G401.6 (cell line): ENCODE measurements at regions not wholly inside any gene's neighbourhood (a gene's known extent, or its start where the extent isn't known, plus 50 kb on each side); places are given as distances from the start of the nearest gene placed in this dataset.
"Not testable (repeated sequence)": the region's sequence is repeated elsewhere in the genome, so short reads cannot be mapped to it uniquely, and the experiment has no call there.

ENCODE experiments used
- FAIRE-seq: peaks from 2 replicates; lab custom pipeline; 2012; peaks lifted over from hg19 to GRCh38; lab: Jason Lieb, UNC

DNA sequence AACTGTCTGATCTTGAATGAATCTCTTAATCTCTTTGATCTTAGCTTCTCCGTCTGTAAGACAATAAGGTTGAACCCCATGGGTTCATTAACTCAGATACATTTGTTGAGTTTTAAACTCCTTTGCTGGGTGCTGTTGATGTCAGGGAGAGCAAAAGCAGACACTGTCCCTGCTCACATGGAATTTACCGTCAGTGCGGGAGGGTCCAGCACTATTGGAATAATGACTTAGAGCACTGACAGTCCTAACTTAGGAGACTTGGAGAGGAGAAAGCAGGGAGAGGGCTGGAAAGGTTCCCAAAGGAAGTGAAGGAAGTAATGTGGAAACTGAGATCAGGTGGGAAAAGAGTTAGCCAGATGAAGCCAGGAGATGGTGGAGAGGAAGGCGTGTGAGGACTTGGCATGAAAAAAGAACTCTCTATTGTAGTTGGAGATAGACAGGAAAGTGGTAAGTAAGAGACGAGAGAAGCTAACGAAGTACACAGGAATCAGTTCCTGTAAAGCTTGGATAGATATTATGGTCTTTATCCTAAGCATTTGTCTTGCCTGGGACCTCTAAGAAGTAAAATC, 141.4 kb upstream of the SERTAD2 start:
- no peak for FAIRE-seq

DNA sequence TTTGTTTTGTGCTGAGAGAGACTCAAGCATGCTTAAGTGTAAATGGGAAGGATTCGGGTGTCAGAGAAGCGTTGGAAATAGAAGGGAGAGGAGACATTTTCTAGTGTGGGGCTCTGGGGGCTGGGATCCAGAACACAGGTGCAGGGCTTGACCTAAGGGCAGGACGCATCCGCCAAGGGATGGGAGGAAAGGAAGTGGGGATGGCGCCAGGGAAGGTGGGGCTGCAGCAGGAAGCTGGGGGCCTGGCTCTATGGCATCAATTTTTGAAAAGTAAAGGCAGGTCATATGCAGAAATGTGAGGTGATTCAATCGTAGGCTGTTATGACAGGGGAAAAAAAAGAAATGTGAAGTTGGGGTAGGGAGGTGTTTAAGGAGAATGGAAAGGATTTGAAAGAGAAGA, 143.2 kb upstream of the SERTAD2 start:
- FAIRE-seq, result no peak

DNA sequence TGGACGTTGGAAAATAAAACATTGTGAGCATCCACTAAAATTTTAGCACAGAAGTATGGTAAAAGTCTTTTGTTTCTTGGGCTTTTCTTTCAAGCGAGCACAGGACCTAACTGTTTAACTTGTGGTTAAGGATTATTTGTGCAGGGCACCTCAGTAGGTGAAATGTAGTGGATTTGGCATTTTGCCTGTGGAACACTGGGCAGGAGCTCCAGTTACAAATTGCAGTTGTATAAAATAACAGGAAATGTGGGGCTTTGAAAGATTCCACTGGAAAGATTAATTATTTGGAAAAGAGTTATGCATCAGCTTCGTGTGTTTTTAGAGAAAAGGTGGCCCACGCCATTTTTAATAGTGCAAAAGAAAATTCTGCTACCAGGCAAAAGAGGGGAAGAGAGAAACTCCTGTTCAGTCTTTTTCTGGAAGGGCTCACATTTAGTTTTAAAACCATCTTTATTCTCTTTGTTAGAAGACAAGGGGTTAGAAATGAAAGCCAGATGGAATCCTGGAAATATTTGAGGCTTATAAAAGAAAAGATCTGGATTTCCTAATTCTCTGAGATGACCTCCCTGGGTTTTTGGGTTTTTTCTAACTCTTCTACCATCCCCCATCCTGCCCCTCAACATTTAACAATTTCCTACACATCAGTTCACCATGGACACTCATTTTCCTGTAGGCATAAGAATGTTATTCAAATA, 144.3 kb upstream of the SERTAD2 start:
- no peak for FAIRE-seq

DNA sequence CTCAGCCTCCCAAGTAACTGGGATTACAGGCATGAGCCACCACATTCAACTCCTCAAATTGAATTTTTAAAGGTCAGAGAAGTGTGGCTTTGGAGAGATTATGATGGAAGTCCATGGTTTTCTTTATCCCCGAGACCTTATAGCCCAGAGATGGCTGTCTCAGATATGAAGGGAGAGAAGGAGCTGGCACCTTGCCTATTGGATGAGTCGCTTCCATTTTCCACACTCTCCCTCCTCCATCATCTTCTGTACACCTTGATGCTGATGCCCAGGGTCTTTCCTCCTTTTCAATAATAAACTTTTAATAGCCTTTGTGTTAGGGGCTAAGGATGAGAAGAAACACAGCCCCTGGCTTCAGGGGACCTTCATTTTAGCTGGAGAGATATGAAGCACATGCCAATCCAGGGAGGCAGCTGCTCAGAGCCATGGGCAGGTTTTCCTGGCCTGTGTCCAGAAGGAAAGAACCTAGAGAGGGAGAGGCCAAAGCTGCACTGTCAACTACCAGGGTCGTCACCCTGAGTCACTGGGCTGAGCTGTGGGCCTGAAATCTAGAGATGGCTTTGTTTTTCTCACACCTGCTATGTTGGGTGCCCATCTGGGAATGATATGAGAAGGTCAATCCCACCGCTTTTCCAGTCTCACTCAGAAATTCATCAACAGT, 146.0 kb upstream of the SERTAD2 start:
- FAIRE-seq, result no peak

DNA sequence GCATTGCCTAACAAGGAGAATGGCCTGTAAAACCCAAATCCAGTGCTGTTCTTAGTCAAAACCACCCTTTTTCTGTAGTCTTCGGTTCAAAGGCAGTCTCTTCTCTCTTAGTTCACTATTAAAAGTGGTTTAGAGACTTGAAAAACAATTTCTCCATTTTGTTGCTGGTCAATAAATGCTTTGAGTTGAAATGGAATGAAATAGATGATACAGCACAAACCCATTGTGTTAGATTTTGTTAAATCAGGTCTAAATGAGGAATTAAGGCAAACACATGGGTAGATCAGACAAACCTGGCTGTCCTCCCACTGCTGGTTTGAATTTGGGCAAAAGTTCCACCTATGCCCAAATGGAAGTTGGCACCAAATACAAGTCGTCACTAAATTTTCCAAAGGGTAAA, 150.1 kb upstream of the SERTAD2 start:
- no peak for FAIRE-seq

DNA sequence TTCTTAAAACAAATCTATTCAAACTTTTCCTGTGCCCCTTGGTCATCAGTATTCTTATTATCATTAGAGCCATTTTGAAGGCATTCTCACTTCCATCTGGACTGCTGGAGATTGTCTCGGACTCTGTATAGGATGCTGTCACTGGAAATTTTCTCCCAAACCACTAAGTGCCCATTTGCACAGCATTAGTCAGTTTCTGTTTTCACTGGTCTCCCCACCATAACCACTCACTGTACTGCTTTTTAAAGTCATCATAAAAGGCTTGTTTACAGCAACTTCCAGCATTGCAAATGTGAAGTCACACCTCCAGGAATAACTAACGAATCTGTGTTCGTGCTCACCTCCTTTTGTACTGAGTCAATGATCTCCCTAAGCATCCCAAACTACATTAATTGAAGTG, 150.9 kb upstream of the SERTAD2 start:
- no peak for FAIRE-seq

DNA sequence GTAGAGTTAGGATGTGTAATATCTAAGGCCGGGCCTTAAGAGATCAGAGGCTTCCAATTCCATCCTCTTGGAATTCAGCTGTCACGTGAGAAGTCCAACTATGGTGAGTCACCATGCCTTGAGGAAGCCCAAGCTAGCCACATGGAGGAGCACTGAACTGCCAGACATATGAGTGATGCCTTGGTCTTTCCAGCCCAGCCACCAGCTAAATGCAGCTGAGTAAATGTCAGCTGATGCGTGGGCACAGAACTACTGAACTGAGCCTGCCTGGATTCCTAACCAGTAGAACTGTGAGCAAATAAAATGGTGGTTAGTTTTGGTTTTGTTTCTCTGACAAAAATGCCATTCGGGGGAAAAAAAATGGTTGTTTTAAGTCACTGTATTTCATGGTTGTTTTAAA, 153.7 kb upstream of the SERTAD2 start:
- FAIRE-seq, result no peak

DNA sequence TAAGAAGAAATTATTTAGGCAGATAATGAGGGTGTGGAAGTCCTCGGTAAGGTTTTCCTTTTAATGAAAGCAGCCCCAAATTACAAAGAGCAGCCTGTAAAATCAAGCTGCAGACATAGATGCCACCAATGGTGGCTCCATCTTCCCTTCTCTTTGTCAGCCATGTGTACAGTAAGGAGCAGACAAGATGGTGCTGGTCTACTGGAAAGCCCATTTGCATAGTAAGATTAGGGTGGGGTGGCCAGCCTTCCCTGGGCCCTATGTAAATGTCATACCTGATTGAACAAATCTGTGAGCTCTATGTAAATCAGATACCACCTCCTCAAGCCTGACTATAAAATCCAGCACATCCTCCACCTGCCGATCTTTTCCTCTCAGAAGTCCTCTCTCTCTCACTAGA, 154.4 kb upstream of the SERTAD2 start:
- no peak for FAIRE-seq

DNA sequence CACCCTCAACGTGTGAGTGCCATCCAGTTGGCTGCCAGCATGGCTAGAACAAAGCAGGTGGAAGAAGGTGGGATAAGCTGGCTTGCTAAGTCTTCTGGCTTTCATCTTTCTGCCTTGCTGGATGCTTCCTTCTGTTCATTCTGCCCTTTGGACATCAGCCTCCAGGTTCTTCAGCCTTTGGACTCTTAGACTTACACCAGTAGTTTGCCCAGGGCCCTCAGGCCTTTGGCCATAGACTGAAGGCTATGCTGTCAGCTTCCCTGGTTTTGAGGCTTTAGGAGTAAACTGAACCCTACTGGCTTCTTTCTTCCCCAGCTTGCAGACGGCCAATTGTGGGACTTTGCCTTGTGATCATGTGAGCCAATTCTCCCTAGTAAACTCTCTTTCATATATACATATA, 155.0 kb upstream of the SERTAD2 start:
- FAIRE-seq, result no peak

DNA sequence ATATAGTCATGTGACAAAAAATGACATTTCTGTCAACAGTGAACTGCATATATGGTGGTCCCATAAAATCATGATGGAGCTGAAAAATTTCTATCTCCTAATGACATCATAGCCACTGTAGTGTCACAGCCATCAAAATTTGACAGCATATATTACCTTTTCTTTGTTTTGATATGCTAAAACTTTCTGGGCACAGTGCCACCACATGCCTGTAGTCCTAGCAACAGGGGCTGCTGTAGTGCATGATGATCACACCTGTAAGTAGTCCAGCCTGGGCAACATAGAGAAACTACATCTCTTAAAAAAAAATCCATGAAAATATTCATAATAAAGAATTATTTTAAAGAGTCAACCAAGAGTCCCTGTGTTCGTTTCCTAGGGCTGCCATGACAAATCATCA, 155.5 kb upstream of the SERTAD2 start:
- no peak for FAIRE-seq

DNA sequence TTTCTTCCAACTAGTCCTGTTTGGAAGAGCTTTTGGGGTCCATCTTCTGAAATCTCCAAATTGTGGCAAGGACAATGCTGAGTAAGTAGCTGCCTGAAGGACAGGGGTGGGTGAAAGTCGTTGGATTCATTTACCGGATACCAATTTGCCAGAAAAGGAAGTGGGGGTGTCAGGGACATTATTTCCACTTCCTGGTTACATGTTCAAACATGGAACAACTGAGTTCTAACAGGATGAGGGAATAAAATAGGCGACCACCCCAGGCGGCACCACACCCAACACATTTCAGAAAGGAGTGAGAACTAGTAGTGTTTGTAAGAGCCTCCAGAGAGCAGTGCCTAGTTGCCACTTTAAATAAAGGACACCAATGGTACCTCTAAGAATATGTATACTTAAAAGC, 158.6 kb upstream of the SERTAD2 start:
- no peak for FAIRE-seq

DNA sequence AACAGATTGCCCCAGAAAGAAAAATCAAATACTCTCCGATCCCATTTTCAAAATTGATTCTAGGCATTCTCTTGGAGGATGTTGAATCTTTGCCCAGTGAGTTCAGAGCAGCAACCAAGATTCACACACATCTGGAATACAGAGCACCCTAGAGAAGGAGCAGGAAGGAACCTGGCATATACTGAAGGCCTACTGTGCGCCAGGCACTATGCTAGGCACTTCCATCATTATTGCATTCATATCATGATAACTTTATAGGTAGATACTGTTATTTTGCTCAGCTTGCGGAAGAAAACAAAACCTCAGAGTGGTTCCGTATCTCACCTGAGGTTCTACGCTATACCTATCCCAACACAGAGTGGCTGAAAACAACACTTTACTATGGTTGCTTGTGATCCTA, 160.3 kb upstream of the SERTAD2 start:
- no peak for FAIRE-seq

DNA sequence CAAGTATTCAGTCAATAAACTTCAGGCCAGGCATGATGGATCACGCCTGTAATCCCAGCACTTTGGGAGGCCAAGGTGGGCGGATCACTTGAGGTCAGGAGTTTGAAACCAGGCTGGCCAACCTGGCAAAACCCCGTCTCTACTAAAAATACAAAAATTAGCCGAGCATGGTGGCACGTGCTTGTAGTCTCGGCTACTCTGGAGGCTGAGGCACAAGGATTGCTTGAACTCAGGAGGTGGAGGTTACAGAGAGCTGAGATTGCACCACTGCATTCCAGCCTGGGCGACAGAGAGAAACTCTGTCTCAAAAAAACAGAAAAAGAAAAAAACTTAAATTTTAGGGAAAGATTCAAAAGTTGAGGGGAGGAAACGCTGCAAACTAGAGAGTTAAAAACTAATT, 162.8 kb upstream of the SERTAD2 start:
- FAIRE-seq, result not testable (repeated sequence)

DNA sequence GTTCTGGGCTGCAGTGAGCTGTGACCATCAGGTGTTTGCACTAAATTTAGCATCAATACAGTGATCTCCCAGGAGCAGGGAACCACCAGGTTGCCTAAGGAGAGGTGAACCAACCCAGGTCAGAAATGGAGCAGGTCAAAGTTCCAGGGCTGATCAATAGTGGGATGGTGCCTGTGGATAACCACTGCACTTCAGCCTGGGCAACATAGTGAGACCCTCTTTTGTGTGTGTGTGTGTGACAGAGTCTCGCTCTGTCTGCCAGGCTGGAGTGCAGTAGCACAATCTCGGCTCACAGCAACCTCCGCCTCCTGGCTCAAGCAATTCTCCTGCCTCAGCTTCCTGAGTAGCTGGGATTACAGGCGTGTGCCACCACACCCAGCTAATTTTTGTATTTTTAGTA, 163.7 kb upstream of the SERTAD2 start:
- no peak for FAIRE-seq

DNA sequence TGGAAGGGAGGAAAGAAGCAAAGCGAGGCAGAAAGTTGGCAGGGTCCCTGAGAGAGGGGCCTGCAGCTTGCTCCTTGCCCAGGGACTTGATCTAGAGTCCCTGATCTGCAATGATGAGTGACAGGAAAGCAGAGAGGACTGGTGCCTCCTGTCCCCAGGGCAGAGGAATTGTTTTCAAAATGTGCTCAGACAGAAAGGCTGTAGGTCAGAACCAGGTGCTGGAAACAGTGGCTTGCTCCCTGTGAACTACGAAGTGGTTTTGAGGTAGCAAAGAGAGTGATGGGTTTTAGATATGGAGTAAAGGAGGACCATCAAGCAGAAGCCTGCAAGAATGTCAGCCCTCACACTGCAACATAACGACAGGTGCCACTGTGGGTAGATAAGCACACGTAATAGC, 164.9 kb upstream of the SERTAD2 start:
- no peak for FAIRE-seq

DNA sequence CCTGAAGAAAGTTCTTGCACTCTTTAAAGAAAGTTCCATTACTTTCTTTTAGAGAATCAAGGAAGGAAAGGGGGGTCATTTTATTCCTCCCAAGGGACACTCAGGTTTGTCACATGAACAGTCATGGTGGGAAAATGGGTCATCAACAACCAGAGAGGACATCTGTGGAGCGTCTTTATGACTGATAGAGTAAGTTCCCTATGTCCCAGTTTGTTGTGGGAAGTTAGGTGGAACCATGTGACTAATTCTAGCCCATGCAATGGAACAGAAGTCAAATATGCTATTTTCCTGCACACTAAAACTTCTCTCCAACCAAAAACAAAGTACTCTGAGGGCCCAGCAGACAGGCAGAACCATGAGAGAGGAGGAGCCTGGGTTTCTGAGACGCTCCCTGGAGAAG, 165.6 kb upstream of the SERTAD2 start:
- FAIRE-seq, result no peak

DNA sequence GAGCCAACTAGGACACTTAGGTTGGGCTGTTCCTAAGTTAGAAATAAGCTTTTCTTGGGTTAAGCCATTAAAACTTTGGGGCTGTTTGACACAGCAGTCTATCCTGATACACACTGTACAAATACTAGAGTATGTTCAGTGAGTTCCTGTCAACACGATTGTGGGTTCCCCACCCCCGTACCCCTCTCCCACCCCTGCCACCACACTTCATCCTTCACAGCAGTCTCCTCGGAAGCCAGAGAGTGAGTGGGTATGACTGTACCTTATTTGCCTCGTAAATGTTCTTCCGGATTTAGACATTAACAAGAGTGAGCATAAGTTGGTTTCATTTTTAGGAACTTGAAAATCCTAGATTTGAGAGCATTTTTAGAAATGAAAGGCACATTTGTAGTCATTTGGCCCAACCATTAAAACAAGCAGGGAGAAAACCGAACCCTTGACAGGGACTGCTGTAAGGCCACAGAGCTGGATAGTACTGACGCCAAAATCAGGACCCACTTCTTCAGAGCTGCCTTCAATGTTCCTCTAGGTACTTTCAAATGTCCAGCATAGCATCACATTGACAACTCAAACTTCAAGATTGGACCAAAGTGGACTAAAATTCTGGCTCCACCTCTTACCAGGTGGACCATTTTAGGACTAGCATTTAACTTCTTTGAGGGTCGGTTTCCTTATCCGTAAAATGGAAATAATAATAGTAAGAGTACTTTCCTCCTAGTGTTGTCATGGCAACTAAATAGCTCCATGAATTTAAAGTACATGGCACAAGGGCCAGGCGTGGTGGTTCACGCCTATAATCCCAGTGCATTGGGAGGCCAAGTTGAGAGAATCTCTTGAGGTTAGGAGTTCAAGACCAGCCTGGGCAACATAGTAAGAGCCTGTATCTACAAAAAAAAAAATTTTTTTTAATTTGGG, 166.3 kb upstream of the SERTAD2 start:
- no peak for FAIRE-seq

DNA sequence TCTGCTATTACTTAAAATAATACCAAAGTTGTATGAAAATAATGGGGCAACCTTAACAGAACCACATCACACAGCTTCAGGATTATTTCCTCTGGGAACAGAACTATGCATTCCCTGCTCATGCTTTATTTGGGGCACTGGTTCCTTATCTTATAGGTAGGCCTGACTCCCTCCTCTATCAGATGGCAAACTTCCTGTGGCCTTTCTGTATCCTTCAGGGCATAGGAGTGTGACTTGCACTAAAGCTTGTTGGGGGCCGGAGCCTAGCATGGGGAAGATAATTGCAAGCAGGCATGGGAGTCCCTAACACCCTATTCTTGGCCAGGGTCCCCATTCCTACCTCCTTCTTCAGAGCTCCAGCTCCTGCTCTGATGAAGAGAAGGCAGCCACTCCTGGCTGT, 167.2 kb upstream of the SERTAD2 start:
- FAIRE-seq, result no peak

DNA sequence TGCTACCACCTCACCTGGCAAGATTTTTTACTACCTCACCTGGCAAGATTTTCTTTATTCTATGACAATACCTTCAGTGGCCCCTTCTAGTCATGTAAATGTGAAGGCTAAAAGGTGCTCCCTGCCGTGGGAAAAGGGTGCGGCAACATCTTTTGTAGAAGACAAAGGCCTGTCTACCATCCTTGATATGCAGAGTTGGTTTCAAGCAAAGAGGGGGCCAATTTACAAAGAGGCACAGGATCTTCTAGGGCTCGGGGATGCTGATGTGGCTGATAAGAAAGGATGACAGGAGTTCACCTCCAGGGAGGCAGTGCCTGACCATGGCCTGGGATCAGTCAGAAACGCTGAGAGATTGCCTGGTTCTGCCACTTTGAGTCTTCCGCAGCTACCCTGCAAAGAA, 165.4 kb upstream of the SLC1A4 start:
- no peak for FAIRE-seq

DNA sequence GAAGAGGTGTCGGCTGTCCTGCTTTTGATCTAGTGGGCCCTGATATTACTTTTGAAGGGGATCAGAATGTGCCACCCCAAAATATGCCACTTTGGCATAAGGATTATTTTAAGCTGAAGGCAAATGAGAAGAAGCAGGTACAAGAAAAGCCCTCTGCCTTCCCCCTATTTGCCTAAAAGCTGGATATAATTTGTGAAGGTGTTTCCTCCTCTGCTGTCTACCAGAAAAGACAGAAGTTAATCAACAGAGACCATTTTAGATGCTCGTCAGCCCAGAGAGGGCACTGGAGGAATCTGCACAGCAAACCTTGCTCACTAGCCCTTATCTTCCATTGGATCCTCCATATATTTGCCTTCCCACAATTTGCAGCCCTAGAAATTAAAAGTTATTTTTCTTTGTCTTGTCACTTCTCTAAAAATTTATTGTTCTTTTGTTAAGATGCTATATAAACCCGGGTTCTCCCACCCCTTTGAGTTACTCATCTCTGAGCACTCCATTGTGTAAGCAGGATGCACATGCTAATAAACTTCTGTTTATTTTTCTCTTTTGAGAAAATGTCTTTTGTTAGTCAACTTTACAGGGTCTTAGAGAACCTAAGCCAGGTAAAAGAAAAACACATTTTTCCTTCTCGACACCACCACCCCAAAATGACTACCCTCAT, 163.2 kb upstream of the SLC1A4 start:
- FAIRE-seq, result no peak

DNA sequence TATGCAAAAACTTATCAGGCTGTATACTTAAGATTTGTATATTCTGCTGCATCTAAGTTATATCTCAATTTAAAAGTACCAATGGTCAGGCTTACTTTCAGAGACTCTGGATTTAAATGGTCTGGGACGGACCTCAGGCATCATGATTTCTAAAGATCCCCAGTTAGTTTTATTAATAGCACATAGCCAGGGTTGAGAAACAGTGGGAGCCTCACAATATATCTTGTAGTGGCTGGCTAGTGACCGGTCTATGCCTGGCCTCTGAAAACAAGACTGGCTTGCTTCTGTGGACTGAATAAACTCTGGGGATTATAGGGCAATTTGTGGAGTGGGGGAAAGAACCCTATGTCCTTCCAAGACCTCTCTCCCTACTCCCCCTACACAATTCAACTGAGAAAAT, 162.5 kb upstream of the SLC1A4 start:
- no peak for FAIRE-seq

DNA sequence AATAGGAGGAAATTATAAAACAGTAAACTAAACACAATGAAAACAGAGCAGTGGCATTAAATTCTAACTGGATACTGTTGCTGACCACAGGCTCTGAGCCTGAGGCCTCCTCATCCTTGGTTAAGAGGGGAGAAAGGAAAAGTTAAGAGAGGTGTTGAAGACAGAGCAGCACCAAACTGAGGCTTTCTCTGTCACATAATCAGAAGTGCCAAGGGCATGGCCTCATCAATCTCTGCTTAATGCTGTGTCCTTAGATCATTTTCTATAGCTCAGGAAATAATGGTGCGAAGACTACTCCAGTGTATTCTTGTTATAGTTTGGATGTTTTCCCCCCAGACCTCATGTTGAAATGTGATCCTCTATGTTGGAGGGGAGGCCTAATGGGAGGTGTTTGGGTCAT, 160.9 kb upstream of the SLC1A4 start:
- no peak for FAIRE-seq

DNA sequence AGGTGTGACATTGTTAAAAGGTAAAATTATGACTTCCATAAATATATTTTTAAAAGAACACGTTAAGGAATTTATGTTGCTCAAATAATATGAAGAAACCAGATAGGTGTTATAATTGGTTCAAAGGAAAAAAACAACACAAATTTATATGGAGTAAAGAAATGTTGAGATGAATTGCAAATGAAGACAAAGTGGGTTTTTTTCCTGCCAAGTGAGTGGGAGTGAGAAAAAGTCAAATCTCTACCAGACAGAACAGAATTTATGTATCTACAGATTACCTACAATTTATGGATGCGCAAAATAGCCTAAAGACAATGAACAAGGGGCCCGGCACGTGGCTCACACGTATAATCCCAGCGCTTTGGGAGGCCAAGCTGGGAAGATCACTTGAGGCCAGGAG, 159.7 kb upstream of the SLC1A4 start:
- no peak for FAIRE-seq
